Loucy (cell line): ENCODE measurements at regions not wholly inside any gene's neighbourhood (a gene's known extent, or its start where the extent isn't known, plus 50 kb on each side); places are given as distances from the start of the nearest gene placed in this dataset.
A peak's percentile ranks its signal among the peaks of the same experiment; 100 is the strongest.
"Not testable (repeated sequence)": the region's sequence is repeated elsewhere in the genome, so short reads cannot be mapped to it uniquely, and the experiment has no call there.

ENCODE experiments used
- H2AFZ ChIP-seq: fragments of 200-600 bp; sonication (generic); 2 replicates; pipeline ENCODE4 v1.6.0; 2016; ENCODE audit warnings: antibody characterized with exemption, mild to moderate bottlenecking, low read length, moderate library complexity
- H3F3A ChIP-seq: fragments of 200-600 bp; 2 replicates; pipeline ENCODE4 v1.6.0; 2016; ENCODE audit warnings: antibody characterized with exemption, low read depth, mild to moderate bottlenecking
- H3K27me3 ChIP-seq: fragments of 200-600 bp; sonication (generic); 2 replicates; pipeline ENCODE4 v1.6.1; 2014; ENCODE audit warnings: low read length, mild to moderate bottlenecking; ENCODE audit not compliant: insufficient read depth, poor library complexity, severe bottlenecking
- H3K36me3 ChIP-seq: fragments of 200-600 bp; sonication (generic); 2 replicates; pipeline ENCODE4 v1.6.1; 2016; ENCODE audit warnings: low read length; ENCODE audit not compliant: insufficient read depth
- H3K4me1 ChIP-seq: fragments of 200-600 bp; sonication (generic); 2 replicates; pipeline ENCODE4 v1.5.1; 2014; ENCODE audit warnings: low read length, mild to moderate bottlenecking; ENCODE audit not compliant: insufficient read depth, poor library complexity, severe bottlenecking
- H3K4me2 ChIP-seq: fragments of 200-600 bp; sonication (generic); 2 replicates; pipeline ENCODE4 v1.6.0; 2014; ENCODE audit warnings: antibody characterized with exemption, low read length, low read depth, mild to moderate bottlenecking; ENCODE audit not compliant: poor library complexity, severe bottlenecking
- H3K4me3 ChIP-seq: fragments of 200-600 bp; sonication (generic); 2 replicates; pipeline ENCODE4 v1.5.1; 2014; ENCODE audit warnings: low read length, mild to moderate bottlenecking, mixed read lengths; ENCODE audit not compliant: poor library complexity, severe bottlenecking
- H3K79me2 ChIP-seq: fragments of 200-600 bp; sonication (generic); 2 replicates; pipeline ENCODE4 v1.6.1; 2014; ENCODE audit warnings: low read length; ENCODE audit not compliant: insufficient read depth
- H3K9ac ChIP-seq: fragments of 200-600 bp; sonication (generic); 2 replicates; pipeline ENCODE4 v1.6.0; 2014; ENCODE audit warnings: mild to moderate bottlenecking, low read depth, low read length, moderate library complexity; ENCODE audit not compliant: poor library complexity, severe bottlenecking
- H3K9me2 ChIP-seq: fragments of 200-600 bp; sonication (generic); replicated peaks from 2 replicates; pipeline ENCODE4 v1.6.1; 2016; ENCODE audit warnings: low read depth, low read length, mixed read lengths
- H3K9me3 ChIP-seq: fragments of 200-600 bp; sonication (generic); 2 replicates; pipeline ENCODE4 v1.6.1; 2014; ENCODE audit warnings: mild to moderate bottlenecking, antibody characterized with exemption, low read length, low read depth; ENCODE audit not compliant: insufficient read depth
- H4K20me1 ChIP-seq: fragments of 200-600 bp; sonication (generic); 2 replicates; pipeline ENCODE4 v1.6.0; 2014; ENCODE audit warnings: antibody characterized with exemption, low read length, mild to moderate bottlenecking; ENCODE audit not compliant: insufficient read depth, poor library complexity, severe bottlenecking
- EZH2phosphoT487 ChIP-seq: fragments of 200-600 bp; IDR thresholded peaks from 2 replicates; pipeline ENCODE4 v1.6.1; 2018; ENCODE audit warnings: antibody characterized with exemption, mild to moderate bottlenecking, moderate library complexity, borderline replicate concordance
- TF ChIP-seq, protein P1 (sequence below): fragments of 200-600 bp; sonication (generic); conservative IDR thresholded peaks from 2 replicates; pipeline ENCODE4 v1.5.1; 2014; ENCODE audit warnings: mild to moderate bottlenecking, antibody characterized with exemption, low read length

DNA sequence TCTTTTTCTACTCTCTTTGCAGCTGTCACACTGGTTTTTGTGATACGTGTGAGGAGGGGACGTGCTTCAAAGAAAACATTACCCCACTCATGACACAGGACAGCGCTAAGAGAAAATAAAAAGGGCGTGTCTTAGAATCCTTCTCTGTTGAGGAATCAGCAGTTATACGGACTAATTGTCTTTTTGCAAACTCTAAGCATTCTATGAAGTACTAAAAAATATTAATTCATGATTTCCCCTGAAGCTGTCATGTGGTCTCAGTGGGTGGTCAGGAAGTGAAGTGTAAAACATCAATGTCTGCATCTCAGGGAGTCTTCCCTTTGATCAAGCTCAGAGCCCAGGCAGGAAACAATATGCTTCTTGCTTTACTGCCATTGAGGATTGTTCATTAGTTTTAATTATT is 117.5 kb upstream of the CRBN start:
- Histone ChIP-seq H3K36me3 (no peaks in the 10 kb centered on the region), H3K79me2 (no peaks in the 10 kb centered on the region), H3K9me2 (no peaks in the 10 kb centered on the region), H3K9ac (peak overlapping the region; percentile 51), H2AFZ (peak overlapping the region; percentile 52), H3K4me2 (peak overlapping the region; percentile 79), H3K4me3 (peak overlapping the region; percentile 66), H3K4me1 (peaks cover 32% of the 10 kb centered on the region), H3K27me3 (no peaks in the 10 kb centered on the region), H4K20me1 (no peaks in the 10 kb centered on the region), H3F3A (peaks cover 6% of the 10 kb centered on the region; the same call in 1 of the 2 replicates), H3K9me3 (peaks cover 6% of the 10 kb centered on the region; the same call in 1 of the 2 replicates)
- TF ChIP-seq, protein P1, sequence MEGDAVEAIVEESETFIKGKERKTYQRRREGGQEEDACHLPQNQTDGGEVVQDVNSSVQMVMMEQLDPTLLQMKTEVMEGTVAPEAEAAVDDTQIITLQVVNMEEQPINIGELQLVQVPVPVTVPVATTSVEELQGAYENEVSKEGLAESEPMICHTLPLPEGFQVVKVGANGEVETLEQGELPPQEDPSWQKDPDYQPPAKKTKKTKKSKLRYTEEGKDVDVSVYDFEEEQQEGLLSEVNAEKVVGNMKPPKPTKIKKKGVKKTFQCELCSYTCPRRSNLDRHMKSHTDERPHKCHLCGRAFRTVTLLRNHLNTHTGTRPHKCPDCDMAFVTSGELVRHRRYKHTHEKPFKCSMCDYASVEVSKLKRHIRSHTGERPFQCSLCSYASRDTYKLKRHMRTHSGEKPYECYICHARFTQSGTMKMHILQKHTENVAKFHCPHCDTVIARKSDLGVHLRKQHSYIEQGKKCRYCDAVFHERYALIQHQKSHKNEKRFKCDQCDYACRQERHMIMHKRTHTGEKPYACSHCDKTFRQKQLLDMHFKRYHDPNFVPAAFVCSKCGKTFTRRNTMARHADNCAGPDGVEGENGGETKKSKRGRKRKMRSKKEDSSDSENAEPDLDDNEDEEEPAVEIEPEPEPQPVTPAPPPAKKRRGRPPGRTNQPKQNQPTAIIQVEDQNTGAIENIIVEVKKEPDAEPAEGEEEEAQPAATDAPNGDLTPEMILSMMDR: no peak
- TF ChIP-seq EZH2phosphoT487: no peak

DNA sequence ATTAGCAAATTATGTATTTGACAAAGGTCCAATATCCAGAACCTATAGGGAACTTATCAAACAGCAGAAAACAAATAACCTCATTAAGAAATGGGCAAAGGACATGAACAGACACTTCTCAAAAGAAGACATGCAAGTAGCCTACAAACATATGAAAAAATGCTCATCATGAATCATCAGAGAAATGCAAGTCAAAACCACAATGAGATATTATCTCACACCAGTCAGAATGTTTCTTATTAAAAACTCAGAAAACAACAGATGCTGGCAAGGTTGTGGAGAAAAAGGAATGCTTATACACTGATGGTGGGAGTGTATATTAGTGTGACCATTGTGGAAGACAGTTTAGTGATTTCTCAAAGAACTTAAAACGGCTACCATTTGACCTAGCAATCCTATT is 116.1 kb upstream of the CRBN start:
- Histone ChIP-seq H3K9ac (no peak overlapping the region), H2AFZ (no peak overlapping the region), H3K9me3 (peaks cover 6% of the 10 kb centered on the region; the same call in 1 of the 2 replicates), H3K79me2 (no peaks in the 10 kb centered on the region), H3K4me1 (peaks cover 21% of the 10 kb centered on the region), H3K27me3 (no peaks in the 10 kb centered on the region), H4K20me1 (no peaks in the 10 kb centered on the region), H3K9me2 (no peaks in the 10 kb centered on the region), H3K4me3 (no peak overlapping the region), H3K4me2 (no peak overlapping the region), H3F3A (peaks cover 6% of the 10 kb centered on the region; the same call in 1 of the 2 replicates), H3K36me3 (no peaks in the 10 kb centered on the region)
- no peak for TF ChIP-seq EZH2phosphoT487
- TF ChIP-seq, protein P1: no peak

DNA sequence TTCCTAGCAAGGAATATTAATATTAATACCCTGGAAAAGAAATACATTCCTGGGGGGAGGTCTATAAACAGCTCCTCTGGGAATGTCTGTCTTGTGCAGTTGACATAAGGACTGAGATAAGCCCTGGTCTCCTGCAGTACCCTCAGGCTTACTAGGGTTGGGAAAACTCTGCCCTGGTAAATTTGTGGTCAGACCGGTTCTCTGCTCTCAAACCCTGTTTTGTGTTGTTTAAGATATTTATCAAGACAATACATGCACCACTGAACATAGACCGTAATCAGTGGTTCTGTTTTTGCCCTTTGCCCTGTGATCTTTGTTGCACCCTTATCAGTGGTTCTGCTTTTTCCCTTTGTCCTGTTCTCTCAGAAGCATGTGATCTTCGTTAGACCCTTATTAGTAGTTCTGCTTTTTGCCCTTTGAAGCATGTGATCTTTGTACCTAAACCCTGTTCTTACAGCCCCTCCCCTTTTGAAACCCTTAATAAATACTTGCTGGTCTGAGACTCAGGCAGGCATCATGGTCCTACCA is 112.3 kb upstream of the CRBN start:
- H3K27me3 ChIP-seq, H3F3A ChIP-seq, H3K9me3 ChIP-seq, H2AFZ ChIP-seq, H3K4me3 ChIP-seq, H4K20me1 ChIP-seq, H3K36me3 ChIP-seq, H3K9me2 ChIP-seq, H3K79me2 ChIP-seq, H3K9ac ChIP-seq, H3K4me2 ChIP-seq: not testable (repeated sequence)
- H3K4me1 ChIP-seq: peaks cover 23% of the 10 kb centered on the region

DNA sequence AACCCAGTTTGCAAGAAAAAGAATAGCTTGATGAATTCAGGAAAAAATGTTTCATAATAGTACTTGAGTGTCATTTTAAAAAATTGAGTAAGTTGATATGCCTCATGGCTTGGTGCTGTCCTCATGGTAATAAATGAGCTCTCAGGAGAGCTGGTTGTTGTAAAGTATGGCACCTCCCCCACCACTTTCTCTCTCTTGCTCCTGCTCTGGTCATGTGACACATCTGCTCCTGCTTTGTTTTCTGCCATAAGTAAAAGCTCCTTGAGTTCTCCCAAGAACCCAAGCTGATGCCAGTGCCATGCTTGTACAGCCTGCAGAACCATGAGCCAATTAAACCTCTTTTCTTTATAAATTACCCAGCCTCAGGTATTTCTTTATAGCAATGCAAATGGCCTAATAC is 108.8 kb upstream of the CRBN start:
- TF ChIP-seq, protein P1: no peak
- no peak for TF ChIP-seq EZH2phosphoT487

More for the DNA sequence above, 108.8 kb upstream of the CRBN start:
- no peaks in the 10 kb centered on the region for H3K79me2 ChIP-seq
- peak overlapping the region; percentile 12 for H3K4me2 ChIP-seq
- H3K27me3 ChIP-seq: no peaks in the 10 kb centered on the region
- H3K9me3 ChIP-seq: no peaks in the 10 kb centered on the region
- H3F3A ChIP-seq: no peaks in the 10 kb centered on the region
- no peaks in the 10 kb centered on the region for H3K9me2 ChIP-seq
- H3K36me3 ChIP-seq: no peaks in the 10 kb centered on the region
- H3K9ac ChIP-seq: no peak overlapping the region
- H3K4me3 ChIP-seq: no peak overlapping the region
- H3K4me1 ChIP-seq: peaks cover 21% of the 10 kb centered on the region
- H4K20me1 ChIP-seq: no peaks in the 10 kb centered on the region
- peak overlapping the region; percentile 1; the same call in 1 of the 2 replicates for H2AFZ ChIP-seq
